Smooth muscle cell (in vitro differentiated cells): ENCODE measurements at regions not wholly inside any gene's neighbourhood (a gene's known extent, or its start where the extent isn't known, plus 50 kb on each side); places are given as distances from the start of the nearest gene placed in this dataset.

ENCODE experiments used
- DNase-seq: peaks from one replicate; lab custom pipeline; 2025; ENCODE audit not compliant: unreplicated experiment; lab: John Stamatoyannopoulos, UW
- H2AFZ ChIP-seq: fragments of 200-600 bp; sonication (generic); 2 replicates; pipeline ENCODE4 v1.6.0; 2016; ENCODE audit warnings: antibody characterized with exemption, low read depth, mild to moderate bottlenecking
- H3F3A ChIP-seq: fragments of 200-600 bp; sonication (generic); 2 replicates; pipeline ENCODE4 v1.6.0; 2017; ENCODE audit warnings: antibody characterized with exemption, low read depth
- H3K27ac ChIP-seq: fragments of 200-600 bp; sonication (generic); 2 replicates; pipeline ENCODE4 v1.5.1; 2016; ENCODE audit warnings: low read depth, mild to moderate bottlenecking
- H3K27me3 ChIP-seq: fragments of 200-600 bp; sonication (generic); 2 replicates; pipeline ENCODE4 v1.6.1; 2016; ENCODE audit warnings: low read depth, mild to moderate bottlenecking
- H3K36me3 ChIP-seq: fragments of 200-600 bp; sonication (generic); 2 replicates; pipeline ENCODE4 v1.5.1; 2016; ENCODE audit warnings: low read depth
- H3K4me1 ChIP-seq: fragments of 200-600 bp; sonication (generic); 2 replicates; pipeline ENCODE4 v1.5.1; 2016; ENCODE audit warnings: low read depth
- H3K4me2 ChIP-seq: fragments of 200-600 bp; sonication (generic); 2 replicates; pipeline ENCODE4 v1.6.0; 2016; ENCODE audit warnings: mild to moderate bottlenecking
- H3K4me3 ChIP-seq: fragments of 200-600 bp; sonication (generic); 2 replicates; pipeline ENCODE4 v1.5.1; 2016; ENCODE audit warnings: mild to moderate bottlenecking
- H3K79me2 ChIP-seq: fragments of 200-600 bp; sonication (generic); 2 replicates; pipeline ENCODE4 v1.6.0; 2016; ENCODE audit warnings: low read depth, mild to moderate bottlenecking
- H3K9ac ChIP-seq: fragments of 200-600 bp; sonication (generic); 2 replicates; pipeline ENCODE4 v1.6.0; 2016; ENCODE audit warnings: low read depth
- H3K9me3 ChIP-seq: fragments of 200-600 bp; sonication (generic); replicated peaks from 2 replicates; pipeline ENCODE4 v1.5.1; 2016; ENCODE audit warnings: low read depth
- H4K20me1 ChIP-seq: fragments of 200-600 bp; sonication (generic); 2 replicates; pipeline ENCODE4 v1.6.0; 2016; ENCODE audit warnings: low read depth
- WGBS: methylation state at CpG from one replicate; pipeline ENCODE4 v1.1.7; 2016; ENCODE audit warnings: low lambda C conversion rate; 5-methylcytosine and 5-hydroxymethylcytosine counted together
- TF ChIP-seq, protein P1 (sequence below): fragments of 200-600 bp; sonication (generic); IDR thresholded peaks from 2 replicates; pipeline ENCODE4 v1.5.1; 2017; ENCODE audit warnings: borderline replicate concordance, mild to moderate bottlenecking, antibody characterized with exemption; ENCODE audit not compliant: insufficient read depth, poor library complexity, severe bottlenecking

DNA sequence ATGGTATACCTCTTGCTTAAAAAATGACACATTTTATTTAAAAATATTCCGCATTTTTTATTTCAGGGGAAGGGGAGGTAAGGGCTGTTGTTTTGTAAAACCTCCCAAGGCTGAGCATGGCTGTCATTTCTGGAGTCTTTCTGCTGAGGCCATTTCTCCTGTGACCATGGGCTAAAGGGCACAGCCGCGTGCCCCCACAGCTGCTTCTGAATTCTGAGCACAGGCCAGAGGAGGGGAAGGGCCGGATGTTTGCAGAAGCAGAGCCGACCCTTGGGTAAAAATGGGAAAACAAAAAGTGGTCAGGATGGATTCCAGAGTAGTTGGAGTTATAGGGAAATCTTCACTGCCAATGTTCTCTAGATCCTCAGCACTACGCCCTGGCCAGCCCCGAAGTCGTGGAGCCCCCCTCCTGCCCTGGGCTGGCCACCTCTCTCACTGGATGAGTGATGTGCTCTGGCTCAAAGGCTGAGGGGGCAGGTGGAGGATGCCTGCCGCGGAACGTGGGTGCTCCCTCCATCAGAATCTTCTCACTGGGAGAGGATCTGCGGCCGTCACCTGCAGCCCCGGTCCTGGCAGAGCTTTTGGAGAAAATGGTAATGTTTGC lies 131.3 kb upstream of the ZEB1 start:
- no peaks in the 10 kb centered on the region for H3F3A ChIP-seq
- TF ChIP-seq, protein P1, sequence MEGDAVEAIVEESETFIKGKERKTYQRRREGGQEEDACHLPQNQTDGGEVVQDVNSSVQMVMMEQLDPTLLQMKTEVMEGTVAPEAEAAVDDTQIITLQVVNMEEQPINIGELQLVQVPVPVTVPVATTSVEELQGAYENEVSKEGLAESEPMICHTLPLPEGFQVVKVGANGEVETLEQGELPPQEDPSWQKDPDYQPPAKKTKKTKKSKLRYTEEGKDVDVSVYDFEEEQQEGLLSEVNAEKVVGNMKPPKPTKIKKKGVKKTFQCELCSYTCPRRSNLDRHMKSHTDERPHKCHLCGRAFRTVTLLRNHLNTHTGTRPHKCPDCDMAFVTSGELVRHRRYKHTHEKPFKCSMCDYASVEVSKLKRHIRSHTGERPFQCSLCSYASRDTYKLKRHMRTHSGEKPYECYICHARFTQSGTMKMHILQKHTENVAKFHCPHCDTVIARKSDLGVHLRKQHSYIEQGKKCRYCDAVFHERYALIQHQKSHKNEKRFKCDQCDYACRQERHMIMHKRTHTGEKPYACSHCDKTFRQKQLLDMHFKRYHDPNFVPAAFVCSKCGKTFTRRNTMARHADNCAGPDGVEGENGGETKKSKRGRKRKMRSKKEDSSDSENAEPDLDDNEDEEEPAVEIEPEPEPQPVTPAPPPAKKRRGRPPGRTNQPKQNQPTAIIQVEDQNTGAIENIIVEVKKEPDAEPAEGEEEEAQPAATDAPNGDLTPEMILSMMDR, result no peak
- 93% methylated on average over 14 of the region's 14 CpGs for WGBS
- no peaks in the 10 kb centered on the region for H3K36me3 ChIP-seq
- H3K79me2 ChIP-seq, result no peaks in the 10 kb centered on the region
- H4K20me1 ChIP-seq, result no peaks in the 10 kb centered on the region
- H3K27me3 ChIP-seq, result no peaks in the 10 kb centered on the region
- H3K9ac ChIP-seq, result no peak overlapping the region
- H3K4me3 ChIP-seq, result no peak overlapping the region
- H3K9me3 ChIP-seq, result no peaks in the 10 kb centered on the region
- H3K4me1 ChIP-seq, result peaks cover 6% of the 10 kb centered on the region
- no peak overlapping the region for H3K4me2 ChIP-seq
- no peak overlapping the region for H3K27ac ChIP-seq
- DNase-seq, result no peak
- H2AFZ ChIP-seq, result no peak overlapping the region

DNA sequence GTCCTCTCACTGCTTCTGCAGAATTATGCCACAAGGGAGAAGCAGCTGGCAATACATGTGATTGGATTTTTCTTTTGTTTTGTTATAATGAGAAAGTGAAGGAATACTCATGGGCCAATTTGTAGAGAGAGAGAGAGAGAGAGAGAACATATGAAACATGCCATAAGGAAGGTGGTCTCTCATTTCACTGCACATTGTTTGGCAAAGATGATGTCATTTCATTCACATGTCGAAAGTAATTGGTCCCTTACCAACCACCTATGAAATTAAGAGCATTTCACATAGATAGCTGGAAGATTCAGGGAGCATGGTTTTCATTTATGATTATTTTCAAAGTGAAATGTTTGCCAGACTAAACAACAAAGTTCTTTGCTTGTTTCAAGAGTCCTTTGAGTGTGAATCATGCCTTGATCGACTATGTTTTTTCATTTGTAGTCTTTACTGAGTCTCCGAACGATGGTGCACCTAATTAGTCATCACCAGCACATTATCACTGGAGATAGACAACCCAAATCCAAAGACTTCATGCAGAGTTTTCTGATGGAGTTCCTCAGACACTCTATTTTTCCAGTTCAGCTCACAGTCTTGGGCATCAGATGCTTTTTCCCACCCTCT lies 130.1 kb upstream of the ZEB1 start:
- Histone ChIP-seq H3F3A (no peaks in the 10 kb centered on the region), H3K4me2 (no peak overlapping the region), H2AFZ (no peak overlapping the region), H3K4me1 (peaks cover 6% of the 10 kb centered on the region), H3K27ac (peak overlapping the region; percentile 15), H3K9ac (no peak overlapping the region), H3K36me3 (no peaks in the 10 kb centered on the region), H3K79me2 (no peaks in the 10 kb centered on the region), H3K4me3 (no peak overlapping the region), H3K9me3 (no peaks in the 10 kb centered on the region), H3K27me3 (no peaks in the 10 kb centered on the region), H4K20me1 (no peaks in the 10 kb centered on the region)
- no peak for DNase-seq
- TF ChIP-seq, protein P1, result no peak
- 50% methylated on average over 4 of the region's 4 CpGs for WGBS

DNA sequence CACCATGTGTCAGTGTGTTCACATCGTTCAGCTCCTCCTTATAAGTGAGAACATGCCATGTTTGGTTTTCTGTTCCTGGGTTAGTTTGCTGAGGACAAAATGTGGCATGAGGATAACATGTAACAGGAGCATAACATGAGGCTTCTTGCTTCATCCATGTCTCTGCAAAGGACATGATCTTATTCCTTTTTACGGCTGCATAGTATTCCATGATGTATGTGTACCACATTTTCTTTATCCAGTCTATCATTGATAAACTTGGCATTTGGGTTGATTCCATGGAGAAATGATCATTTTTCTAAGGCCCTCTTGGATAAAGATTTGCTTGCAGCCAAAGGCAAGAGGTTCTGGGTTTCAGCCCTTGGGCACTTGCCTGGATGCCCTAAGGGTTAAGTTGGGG lies 128.5 kb upstream of the ZEB1 start:
- no peak overlapping the region for H3K9ac ChIP-seq
- no peak for DNase-seq
- no peak overlapping the region for H3K4me3 ChIP-seq
- no peak overlapping the region for H3K27ac ChIP-seq
- H3K4me1 ChIP-seq, result peaks cover 15% of the 10 kb centered on the region
- H3K9me3 ChIP-seq, result no peaks in the 10 kb centered on the region
- TF ChIP-seq, protein P1, result no peak
- H3K4me2 ChIP-seq, result no peak overlapping the region
- H3K36me3 ChIP-seq, result no peaks in the 10 kb centered on the region
- no peaks in the 10 kb centered on the region for H4K20me1 ChIP-seq
- no peaks in the 10 kb centered on the region for H3K79me2 ChIP-seq
- H3F3A ChIP-seq, result no peaks in the 10 kb centered on the region
- no peak overlapping the region for H2AFZ ChIP-seq
- H3K27me3 ChIP-seq, result no peaks in the 10 kb centered on the region
- WGBS, result 100% methylated on average over 2 of the region's 2 CpGs

DNA sequence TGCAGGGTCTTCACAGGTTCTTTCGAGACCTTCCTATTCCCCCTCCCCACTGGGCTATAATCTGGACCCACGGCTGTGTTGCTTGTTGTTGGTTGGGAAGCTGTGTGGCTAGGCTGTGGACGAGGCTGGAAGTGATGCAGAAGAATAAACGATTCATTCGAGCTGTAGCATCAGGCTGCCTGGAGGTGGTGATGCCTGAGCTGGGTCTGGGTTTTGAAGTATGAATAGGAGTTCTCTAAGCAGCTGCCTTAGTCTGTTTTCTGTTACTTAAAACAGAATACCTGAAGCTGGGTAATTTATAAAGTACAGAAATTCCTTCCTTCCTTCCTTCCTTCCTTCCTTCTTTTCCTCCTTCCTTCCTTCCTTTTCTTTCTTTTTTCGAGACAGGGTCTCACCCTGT lies 126.5 kb upstream of the ZEB1 start:
- DNase-seq, result no peak
- H4K20me1 ChIP-seq, result no peaks in the 10 kb centered on the region
- no peak overlapping the region for H3K4me3 ChIP-seq
- 89% methylated on average over 6 of the region's 6 CpGs for WGBS
- no peaks in the 10 kb centered on the region for H3K9me3 ChIP-seq
- no peaks in the 10 kb centered on the region for H3K36me3 ChIP-seq
- no peak overlapping the region for H3K4me2 ChIP-seq
- H3F3A ChIP-seq, result no peaks in the 10 kb centered on the region
- H2AFZ ChIP-seq, result no peak overlapping the region
- H3K79me2 ChIP-seq, result no peaks in the 10 kb centered on the region
- H3K4me1 ChIP-seq, result peaks cover 10% of the 10 kb centered on the region
- no peak overlapping the region for H3K9ac ChIP-seq
- no peak overlapping the region for H3K27ac ChIP-seq
- TF ChIP-seq, protein P1, result no peak
- no peaks in the 10 kb centered on the region for H3K27me3 ChIP-seq
